GM12878 (cell line): ENCODE measurements at regions not wholly inside any gene's neighbourhood (a gene's known extent, or its start where the extent isn't known, plus 50 kb on each side); places are given as distances from the start of the nearest gene placed in this dataset.
A peak's percentile ranks its signal among the peaks of the same experiment; 100 is the strongest.

ENCODE experiments used
- BRCA1 ChIP-seq: IDR thresholded peaks from 2 replicates; pipeline ENCODE4 v1.6.1; 2011; ENCODE audit warnings: low read depth, low read length, improper control_type of control experiment
- CREM ChIP-seq: IDR thresholded peaks from 2 replicates; pipeline ENCODE4 v1.6.1; 2014; ENCODE audit warnings: antibody characterized with exemption, low read depth
- ELK1 ChIP-seq: IDR thresholded peaks from 2 replicates; pipeline ENCODE4 v1.6.1; 2012; ENCODE audit warnings: low read depth, low read length, improper control_type of control experiment
- FOXK2 ChIP-seq: fragments of 450-650 bp; IDR thresholded peaks from 2 replicates; pipeline ENCODE4 v1.6.1; 2017; ENCODE audit warnings: mild to moderate bottlenecking, moderate library complexity
- HDAC2 ChIP-seq: fragments of 200-600 bp; sonication (generic); IDR thresholded peaks from 2 replicates; pipeline ENCODE4 v1.6.1; 2017
- HDAC6 ChIP-seq: fragments of 200-600 bp; sonication (generic); IDR thresholded peaks from one replicate; pipeline ENCODE4 v1.8.0; 2017; ENCODE audit warnings: antibody characterized with exemption; ENCODE audit not compliant: unreplicated experiment
- JUND ChIP-seq: IDR thresholded peaks from 2 replicates; pipeline ENCODE4 v1.6.1; 2012; ENCODE audit warnings: low read depth, mild to moderate bottlenecking, low read length, improper control_type of control experiment, moderate library complexity
- KAT2A ChIP-seq: conservative IDR thresholded peaks from 2 replicates; pipeline ENCODE4 v1.6.1; 2011; ENCODE audit warnings: low read depth, low read length; ENCODE audit not compliant: control insufficient read depth
- KDM1A ChIP-seq: fragments of 200-600 bp; sonication (generic); IDR thresholded peaks from 2 replicates; pipeline ENCODE4 v1.6.1; 2016; ENCODE audit warnings: borderline replicate concordance
- MYB ChIP-seq: fragments of 150-350 bp; IDR thresholded peaks from 2 replicates; pipeline ENCODE4 v1.6.1; 2014; ENCODE audit warnings: mild to moderate bottlenecking, low read depth, low read length, borderline replicate concordance
- NFYA ChIP-seq: IDR thresholded peaks from 2 replicates; pipeline ENCODE4 v1.6.1; 2011; ENCODE audit warnings: low read depth, mild to moderate bottlenecking, low read length, improper control_type of control experiment, borderline replicate concordance
- NR2C1 ChIP-seq: fragments of 450-650 bp; IDR thresholded peaks from 2 replicates; pipeline ENCODE4 v1.6.1; 2017; ENCODE audit warnings: antibody characterized with exemption, mild to moderate bottlenecking, moderate library complexity
- POLR2A ChIP-seq: IDR thresholded peaks from 2 replicates; pipeline ENCODE4 v1.6.1; 2011; ENCODE audit warnings: low read depth, mild to moderate bottlenecking, low read length
- RAD21 ChIP-seq: IDR thresholded peaks from 2 replicates; pipeline ENCODE4 v1.6.1; 2011; ENCODE audit warnings: mild to moderate bottlenecking, low read depth, low read length, moderate library complexity; ENCODE audit not compliant: insufficient read depth
- RCOR1 ChIP-seq: conservative IDR thresholded peaks from 2 replicates; pipeline ENCODE4 v1.6.1; 2012; ENCODE audit warnings: low read depth, low read length, improper control_type of control experiment
- RELA ChIP-seq: fragments of 450-650 bp; IDR thresholded peaks from 2 replicates; pipeline ENCODE4 v1.8.0; 2014; ENCODE audit warnings: borderline replicate concordance; ENCODE audit not compliant: partially characterized antibody
- RFX5 ChIP-seq: IDR thresholded peaks from 2 replicates; pipeline ENCODE4 v1.6.1; 2011; ENCODE audit warnings: low read depth, low read length, improper control_type of control experiment
- SMARCA5 ChIP-seq: fragments of 450-650 bp; IDR thresholded peaks from 2 replicates; pipeline ENCODE4 v1.6.1; 2017; ENCODE audit warnings: mild to moderate bottlenecking
- SP1 ChIP-seq: IDR thresholded peaks from one replicate; pipeline ENCODE4 v1.6.1; 2011; ENCODE audit warnings: low read depth, low read length
- SUZ12 ChIP-seq: fragments of 200-600 bp; sonication (generic); IDR thresholded peaks from one replicate; pipeline ENCODE4 v1.6.1; 2018; ENCODE audit warnings: antibody characterized with exemption, mild to moderate bottlenecking; ENCODE audit not compliant: unreplicated experiment
- TAF1 ChIP-seq: IDR thresholded peaks from 2 replicates; pipeline ENCODE4 v1.6.1; 2011; ENCODE audit warnings: mild to moderate bottlenecking, low read depth, low read length, borderline replicate concordance
- TCF12 ChIP-seq: IDR thresholded peaks from 2 replicates; pipeline ENCODE4 v1.6.1; 2011; ENCODE audit warnings: low read depth, mild to moderate bottlenecking, low read length
- YBX1 ChIP-seq: fragments of 450-650 bp; IDR thresholded peaks from 2 replicates; pipeline ENCODE4 v1.6.1; 2016; ENCODE audit warnings: antibody characterized with exemption
- YY1 ChIP-seq: IDR thresholded peaks from 2 replicates; pipeline ENCODE4 v1.6.1; 2011; ENCODE audit warnings: low read depth, mild to moderate bottlenecking, low read length
- ZBED1 ChIP-seq: IDR thresholded peaks from 2 replicates; pipeline ENCODE4 v1.6.1; 2016; ENCODE audit warnings: borderline replicate concordance
- ZNF687 ChIP-seq: fragments of 450-650 bp; IDR thresholded peaks from 2 replicates; pipeline ENCODE4 v1.6.1; 2017; ENCODE audit warnings: mild to moderate bottlenecking, moderate library complexity
- ZSCAN29 ChIP-seq: fragments of 450-650 bp; IDR thresholded peaks from 2 replicates; pipeline ENCODE4 v1.6.1; 2017; ENCODE audit warnings: mild to moderate bottlenecking, moderate library complexity
- ZZZ3 ChIP-seq: IDR thresholded peaks from 2 replicates; pipeline ENCODE4 v1.6.1; 2011; ENCODE audit warnings: low read depth; ENCODE audit not compliant: control insufficient read depth, insufficient read length
- TF ChIP-seq, protein P1 (sequence below): fragments of 150-350 bp; IDR thresholded peaks from 2 replicates; pipeline ENCODE4 v1.6.1; 2014; ENCODE audit warnings: mild to moderate bottlenecking, low read depth, low read length

DNA sequence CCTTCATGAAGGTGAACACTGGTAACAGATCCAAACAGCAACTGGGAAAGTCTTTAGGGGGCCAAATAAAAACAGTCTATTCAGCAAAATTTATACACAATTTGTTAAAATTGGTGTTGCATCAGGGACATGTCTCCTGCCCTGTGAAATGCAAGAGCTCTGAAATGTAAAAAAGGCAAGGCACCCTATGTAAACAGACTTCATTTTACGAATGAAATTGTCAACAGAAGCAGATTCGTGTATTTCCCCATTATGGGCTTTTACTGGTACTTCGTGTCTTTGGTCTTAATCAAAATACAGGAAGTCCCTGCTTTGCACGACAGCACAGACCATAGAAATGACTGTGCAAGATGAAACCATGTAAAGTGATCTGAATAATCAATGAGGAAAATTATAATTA, 127.3 kb upstream of the THBS1 start (continued):
- TF ChIP-seq KAT2A (no peak), RFX5 (no peak), HDAC2 (no peak), ELK1 (no peak), SP1 (peak; percentile 32), TCF12 (no peak), ZBED1 (no peak), SMARCA5 (no peak), RELA (no peak), HDAC6 (no peak), YBX1 (no peak), MYB (no peak), SUZ12 (no peak), POLR2A (no peak), YY1 (peak; percentile 46; the same call in 1 of the 2 replicates), BRCA1 (no peak), RAD21 (no peak), JUND (peak; percentile 71), RCOR1 (no peak), FOXK2 (no peak), ZNF687 (no peak), NR2C1 (no peak), CREM (no peak), ZZZ3 (no peak), TAF1 (no peak), KDM1A (no peak), ZSCAN29 (no peak), NFYA (no peak)
- TF ChIP-seq, protein P1, sequence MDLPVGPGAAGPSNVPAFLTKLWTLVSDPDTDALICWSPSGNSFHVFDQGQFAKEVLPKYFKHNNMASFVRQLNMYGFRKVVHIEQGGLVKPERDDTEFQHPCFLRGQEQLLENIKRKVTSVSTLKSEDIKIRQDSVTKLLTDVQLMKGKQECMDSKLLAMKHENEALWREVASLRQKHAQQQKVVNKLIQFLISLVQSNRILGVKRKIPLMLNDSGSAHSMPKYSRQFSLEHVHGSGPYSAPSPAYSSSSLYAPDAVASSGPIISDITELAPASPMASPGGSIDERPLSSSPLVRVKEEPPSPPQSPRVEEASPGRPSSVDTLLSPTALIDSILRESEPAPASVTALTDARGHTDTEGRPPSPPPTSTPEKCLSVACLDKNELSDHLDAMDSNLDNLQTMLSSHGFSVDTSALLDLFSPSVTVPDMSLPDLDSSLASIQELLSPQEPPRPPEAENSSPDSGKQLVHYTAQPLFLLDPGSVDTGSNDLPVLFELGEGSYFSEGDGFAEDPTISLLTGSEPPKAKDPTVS = no peak
